ENCODE measurements at regions not wholly inside any gene's neighbourhood (a gene's known extent, or its start where the extent isn't known, plus 50 kb on each side); places are given as distances from the start of the nearest gene placed in this dataset.

DNA sequence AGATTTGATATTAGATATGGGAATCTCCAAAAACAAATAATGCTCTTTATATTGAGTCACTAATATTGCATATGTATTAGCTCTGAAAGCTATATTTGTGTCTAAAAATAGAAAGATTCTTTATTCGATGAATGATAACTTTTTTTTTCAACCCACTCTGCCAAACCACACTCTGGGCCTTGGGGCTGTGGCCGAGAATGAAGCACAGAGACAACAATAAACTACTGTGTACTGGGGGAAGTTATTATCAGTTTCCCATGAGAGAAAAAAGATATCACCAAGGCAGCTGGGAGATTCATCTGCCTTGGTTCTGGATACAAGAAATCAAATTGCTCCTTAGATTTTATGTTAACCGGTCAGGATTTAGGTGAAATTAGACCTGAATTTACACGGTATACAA, 762.2 kb downstream of the SUCLG1 start:
- Mint-ChIP-seq H3K36me3 (no peaks in the 10 kb centered on the region), H3K27ac (no peak overlapping the region), H3K9me3 (peaks cover 3 to 5% of the 10 kb centered on the region in 2 donors)
- no peak for DNase-seq (ENCODE audit: low spot score in 2 of 2)
- ATAC-seq: no peak

DNA sequence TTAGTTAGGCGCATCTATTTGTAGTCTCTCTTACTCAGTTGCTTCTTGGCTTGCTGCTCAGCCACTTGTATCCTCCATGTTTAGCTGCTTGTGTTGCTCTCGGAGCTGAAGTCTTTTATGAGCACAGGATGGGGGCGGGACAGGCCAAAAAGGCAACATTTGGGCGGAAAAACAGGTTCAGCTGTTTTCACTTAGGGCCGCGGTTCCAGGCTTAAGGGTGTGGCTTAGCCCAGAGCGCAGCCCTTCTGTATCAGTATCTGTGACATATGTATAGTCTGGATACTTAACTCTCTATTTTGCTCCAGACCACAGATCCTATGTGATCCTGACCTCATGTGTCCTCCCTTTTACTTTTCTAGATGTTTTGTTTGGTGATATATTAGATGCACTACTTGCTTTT, 763.5 kb downstream of the SUCLG1 start:
- Mint-ChIP-seq H3K9me3 (peaks cover 3 to 5% of the 10 kb centered on the region in 2 donors), H3K36me3 (no peaks in the 10 kb centered on the region), H3K27ac (no peak overlapping the region)
- no peak for DNase-seq (ENCODE audit: low spot score in 2 of 2)
- ATAC-seq: no peak

DNA sequence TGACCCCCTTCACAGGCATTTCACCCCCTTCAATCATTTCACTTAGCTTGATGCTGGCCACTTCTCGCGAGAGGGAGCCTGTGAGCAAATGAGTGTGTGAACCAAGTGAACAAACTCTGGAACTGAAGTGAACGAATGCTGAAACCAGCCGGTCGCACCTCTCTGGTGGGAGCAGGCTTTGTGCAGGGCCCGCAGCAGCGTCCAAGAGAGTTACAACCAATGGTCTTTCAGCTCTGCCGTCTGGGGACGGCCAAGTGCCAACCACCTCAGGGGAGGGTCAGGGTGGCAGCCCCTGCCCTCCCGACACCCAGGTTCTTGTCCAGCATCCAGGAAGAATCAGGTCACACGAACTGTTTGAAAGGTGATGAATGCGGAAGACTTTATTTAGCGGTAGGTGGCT, 764.0 kb downstream of the SUCLG1 start:
- peaks cover 3 to 5% of the 10 kb centered on the region in 2 donors for H3K9me3 Mint-ChIP-seq
- ATAC-seq: no peak
- no peak overlapping the region for H3K27ac Mint-ChIP-seq
- H3K36me3 Mint-ChIP-seq: no peaks in the 10 kb centered on the region
- DNase-seq (ENCODE audit: low spot score in 2 of 2): no peak

DNA sequence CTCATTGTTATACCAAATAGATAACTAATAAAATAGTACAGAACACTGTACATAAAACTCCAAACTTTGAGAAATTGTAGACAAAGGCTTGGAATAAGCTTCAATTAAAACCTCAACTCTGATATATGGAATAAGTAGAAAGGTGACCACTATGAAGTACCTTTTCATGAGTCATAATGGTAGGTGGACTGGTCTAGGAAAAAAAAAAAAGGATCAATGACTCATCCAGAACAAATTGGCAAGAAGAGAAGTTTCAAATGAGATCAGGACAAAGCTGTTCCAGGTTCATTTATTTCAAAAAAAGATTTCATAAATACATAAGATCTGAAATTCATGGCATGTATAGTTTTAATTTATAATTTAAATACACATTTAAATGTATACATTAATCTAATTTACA, 769.7 kb downstream of the SUCLG1 start:
- Mint-ChIP-seq H3K9me3 (peaks cover 0 to 3% of the 10 kb centered on the region in 2 donors), H3K36me3 (no peaks in the 10 kb centered on the region), H3K27ac (no peak overlapping the region)
- no peak for DNase-seq (ENCODE audit: low spot score in 2 of 2)
- no peak for ATAC-seq

DNA sequence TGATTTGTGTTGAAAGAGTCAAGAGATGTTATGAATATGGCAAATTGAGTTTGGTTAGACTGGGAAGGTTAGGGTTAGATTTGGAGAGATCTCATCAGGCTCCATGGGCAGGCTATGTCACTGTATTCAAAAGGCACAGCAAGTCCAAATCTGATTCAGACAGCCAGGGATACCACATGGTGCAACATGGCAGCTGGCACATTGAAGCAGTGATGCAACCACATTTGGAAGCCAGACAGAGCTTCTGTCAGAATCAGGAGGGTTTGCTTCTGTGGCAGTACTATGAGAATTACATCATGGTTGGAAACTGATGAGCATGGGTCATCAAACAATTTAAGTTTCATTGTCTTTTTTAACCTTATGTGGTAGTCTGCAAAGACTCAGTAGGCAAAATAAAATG, 772.2 kb downstream of the SUCLG1 start:
- Mint-ChIP-seq H3K9me3 (no peaks in the 10 kb centered on the region), H3K27ac (no peak overlapping the region), H3K36me3 (no peaks in the 10 kb centered on the region)
- DNase-seq (ENCODE audit: low spot score in 2 of 2) (no peak), ATAC-seq (no peak)

DNA sequence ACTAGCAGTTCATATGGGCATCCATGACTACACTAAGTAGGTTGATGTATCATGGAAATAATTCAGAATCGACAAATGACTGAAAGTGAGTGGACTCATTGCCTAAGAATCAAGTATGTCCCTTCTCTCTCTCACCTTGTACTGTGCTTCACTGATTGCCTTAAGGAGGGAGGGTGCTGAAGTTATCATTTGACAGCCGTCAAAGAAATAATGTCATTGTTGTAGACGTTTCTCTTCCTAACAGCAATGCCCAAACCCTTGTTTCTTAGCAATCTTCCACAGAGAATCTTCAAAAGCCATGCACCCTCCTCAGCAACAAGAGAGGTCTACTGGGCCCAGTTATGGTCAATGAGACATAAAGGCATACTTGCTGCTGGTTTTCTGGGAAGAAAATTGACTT, 785.0 kb downstream of the SUCLG1 start:
- ATAC-seq: no peak
- Mint-ChIP-seq H3K36me3 (no peaks in the 10 kb centered on the region), H3K27ac (no peak overlapping the region), H3K9me3 (peaks cover 18 to 25% of the 10 kb centered on the region in 2 donors)
- no peak for DNase-seq (ENCODE audit: low spot score in 2 of 2)

DNA sequence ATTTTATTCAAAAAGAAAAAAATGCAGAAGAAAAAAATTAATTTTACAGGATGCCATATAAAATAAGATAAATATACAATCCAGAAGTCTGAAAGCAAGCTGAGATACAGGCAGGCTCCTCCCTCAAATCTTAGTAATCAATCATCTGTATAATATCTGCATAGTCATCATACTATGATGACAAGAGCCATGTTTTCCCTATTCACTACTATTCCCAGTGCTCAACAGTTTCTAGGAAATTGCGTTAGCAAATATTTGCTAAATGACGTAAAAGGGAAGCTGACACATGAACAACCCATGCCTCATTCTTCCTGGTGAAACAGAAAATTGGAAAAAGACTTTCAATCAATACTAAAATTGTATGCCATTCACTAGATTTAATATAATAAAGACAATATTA, 793.2 kb downstream of the SUCLG1 start:
- ATAC-seq: no peak
- no peak overlapping the region for H3K27ac Mint-ChIP-seq

DNA sequence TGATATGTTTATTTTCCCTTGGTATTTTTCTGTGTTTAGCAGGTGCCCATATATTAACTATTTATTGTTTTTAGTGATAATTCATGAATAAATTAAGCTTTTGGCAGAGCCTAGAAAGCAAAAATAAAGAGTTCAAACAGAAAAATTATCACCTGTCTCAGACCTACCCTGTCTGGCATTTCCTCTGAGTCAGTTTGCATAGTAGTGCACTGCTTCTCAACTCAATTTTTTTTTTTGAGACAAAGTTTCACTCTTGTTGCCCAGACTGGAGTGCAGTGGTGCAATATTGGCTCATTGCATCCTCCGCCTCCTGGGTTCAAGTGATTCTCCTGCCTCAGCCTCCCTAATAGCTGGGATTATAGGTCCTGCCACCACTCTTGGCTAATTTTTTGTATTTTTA, 793.9 kb downstream of the SUCLG1 start:
- DNase-seq (ENCODE audit: low spot score in 2 of 2): no peak
- H3K27ac Mint-ChIP-seq: no peak overlapping the region
- no peak for ATAC-seq
- no peaks in the 10 kb centered on the region for H3K36me3 Mint-ChIP-seq
- H3K9me3 Mint-ChIP-seq: peaks cover 4% of the 10 kb centered on the region in 2 donors

More for the DNA sequence above, 793.2 kb downstream of the SUCLG1 start:
- Mint-ChIP-seq H3K36me3 (no peaks in the 10 kb centered on the region), H3K9me3 (peaks cover 2 to 4% of the 10 kb centered on the region in 2 donors)
- no peak for DNase-seq (ENCODE audit: low spot score in 2 of 2)

DNA sequence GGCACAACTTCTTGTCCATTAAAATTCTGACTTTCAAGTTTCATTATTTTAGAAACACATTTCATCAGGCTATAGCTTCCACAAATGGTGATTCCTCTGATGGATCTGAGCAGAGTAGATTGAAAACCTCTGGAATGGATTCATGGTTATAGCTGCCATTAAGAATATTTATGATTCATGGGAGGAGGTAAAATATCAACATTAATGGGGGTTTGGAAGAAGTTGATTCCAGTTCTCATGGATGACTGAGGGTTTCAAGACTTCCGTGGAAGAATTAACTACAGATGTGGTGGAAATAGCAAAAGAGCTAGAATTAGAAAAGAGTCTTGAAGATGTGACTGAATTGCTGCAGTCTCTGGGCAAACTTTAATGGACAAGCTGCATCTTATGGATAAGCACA, 797.4 kb downstream of the SUCLG1 start:
- H3K36me3 Mint-ChIP-seq: no peaks in the 10 kb centered on the region
- ATAC-seq (no peak), DNase-seq (ENCODE audit: low spot score in 2 of 2) (no peak)
- peaks cover 4% of the 10 kb centered on the region in 2 donors for H3K9me3 Mint-ChIP-seq
- H3K27ac Mint-ChIP-seq: no peak overlapping the region

DNA sequence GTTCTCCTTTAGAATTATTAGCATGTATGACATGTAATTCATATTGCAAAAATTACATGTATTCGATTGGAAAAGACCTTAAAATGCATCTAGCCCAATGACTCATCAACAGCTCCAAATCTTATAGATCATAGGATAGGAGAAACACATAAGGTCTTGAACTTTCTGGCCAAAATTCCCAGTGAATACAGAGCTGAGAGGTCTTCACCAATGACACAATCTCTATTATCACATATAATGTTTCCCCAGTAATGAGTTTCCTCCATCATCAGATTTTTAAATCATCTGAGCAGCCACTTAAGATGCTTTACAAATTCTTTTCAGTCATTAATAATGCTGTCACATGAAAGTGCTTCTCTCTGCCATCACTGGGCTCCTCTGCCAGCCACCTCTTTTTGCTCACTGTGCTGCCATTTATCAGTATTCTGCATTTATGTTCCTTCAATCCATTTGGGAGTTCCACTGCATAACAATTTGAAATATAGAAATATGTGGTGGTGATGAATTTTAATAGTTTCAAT, 804.9 kb downstream of the SUCLG1 start:
- Mint-ChIP-seq H3K9me3 (peaks cover 0 to 4% of the 10 kb centered on the region in 2 donors), H3K27ac (no peak overlapping the region), H3K36me3 (no peaks in the 10 kb centered on the region)
- DNase-seq (ENCODE audit: low spot score in 2 of 2) (no peak), ATAC-seq (no peak)

DNA sequence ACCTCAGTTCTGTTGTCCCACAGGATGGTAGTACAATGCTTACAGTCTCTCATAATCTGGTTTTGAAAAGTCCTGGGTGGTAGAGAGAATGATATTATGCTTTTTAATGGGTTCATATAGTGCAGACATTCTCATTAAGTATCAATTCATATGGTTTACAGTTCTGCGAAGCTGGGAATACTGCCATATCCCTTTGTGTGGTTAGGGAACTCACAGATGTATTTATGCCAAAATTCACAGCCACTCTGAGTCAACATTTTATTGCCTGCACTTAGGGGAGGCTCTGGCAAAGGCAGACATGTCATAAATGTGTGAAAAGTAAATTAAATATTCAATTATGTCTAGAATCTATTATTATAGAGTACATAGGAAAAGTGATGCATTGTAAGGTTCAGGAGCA, 808.2 kb downstream of the SUCLG1 start:
- Mint-ChIP-seq H3K27ac (no peak overlapping the region), H3K9me3 (peaks cover 0 to 4% of the 10 kb centered on the region in 2 donors), H3K36me3 (no peaks in the 10 kb centered on the region)
- DNase-seq (ENCODE audit: low spot score in 2 of 2) (no peak), ATAC-seq (no peak)

DNA sequence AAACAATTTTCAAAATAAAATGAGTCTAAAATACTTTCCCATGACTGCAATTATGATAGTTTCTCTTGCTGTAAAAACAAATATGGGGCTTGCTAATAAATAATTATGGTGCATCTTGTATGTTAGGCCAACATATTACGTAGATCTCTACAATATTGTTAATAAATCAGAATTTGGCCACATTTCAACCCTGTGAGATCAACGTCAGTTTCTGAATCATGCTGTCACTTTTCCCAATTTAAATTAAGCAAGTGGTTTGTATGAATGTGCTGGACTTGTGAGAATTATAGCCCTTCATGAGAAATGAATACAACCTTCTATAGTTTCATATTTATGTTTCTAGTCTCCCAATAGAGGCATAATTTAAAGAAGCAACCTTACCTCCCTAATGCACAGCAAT, 808.9 kb downstream of the SUCLG1 start:
- Mint-ChIP-seq H3K9me3 (peaks cover 0 to 4% of the 10 kb centered on the region in 2 donors), H3K27ac (no peak overlapping the region), H3K36me3 (no peaks in the 10 kb centered on the region)
- DNase-seq (ENCODE audit: low spot score in 2 of 2) (no peak), ATAC-seq (no peak)

DNA sequence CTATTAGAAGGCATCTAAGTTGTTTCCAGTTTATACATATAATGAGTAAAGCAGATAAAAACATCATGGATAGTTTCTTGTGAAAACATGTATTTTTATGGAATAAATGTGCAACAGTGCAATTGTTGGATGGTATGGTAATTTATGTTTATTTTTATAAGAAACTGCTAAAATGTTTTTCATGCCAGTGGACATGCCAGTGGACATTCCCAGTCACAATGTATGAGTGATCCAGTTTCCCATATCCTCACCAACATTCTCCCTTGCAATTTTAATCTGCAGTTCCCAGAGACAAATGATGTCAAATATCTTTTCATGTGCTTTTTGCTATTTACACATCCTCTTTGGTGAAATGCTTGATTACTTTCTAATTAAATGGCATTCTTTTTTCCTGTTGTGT, 818.6 kb downstream of the SUCLG1 start:
- no peak overlapping the region for H3K27ac Mint-ChIP-seq
- DNase-seq (ENCODE audit: low spot score in 2 of 2) (no peak), ATAC-seq (no peak)
- peaks cover 8 to 13% of the 10 kb centered on the region in 2 donors for H3K9me3 Mint-ChIP-seq
- H3K36me3 Mint-ChIP-seq: no peaks in the 10 kb centered on the region

DNA sequence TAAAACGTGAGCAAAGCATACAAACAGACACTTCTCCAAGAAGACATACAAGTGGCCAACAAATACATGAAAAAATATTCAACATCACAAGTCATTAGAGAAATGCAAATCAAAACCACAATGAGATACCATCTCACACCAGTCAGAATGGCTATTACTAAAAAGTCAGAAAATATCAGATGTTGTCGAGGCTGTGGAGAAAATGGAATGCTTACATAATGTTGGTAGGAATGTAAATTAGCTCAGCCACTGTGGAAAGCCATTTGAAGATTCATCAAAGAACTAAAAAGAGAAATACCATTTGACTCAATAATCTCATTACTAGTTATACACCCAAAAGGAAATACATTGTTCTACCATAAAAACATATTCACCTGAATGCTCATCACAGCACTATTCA, 825.7 kb downstream of the SUCLG1 start:
- DNase-seq (ENCODE audit: low spot score in 2 of 2) (no peak), ATAC-seq (no peak)
- Mint-ChIP-seq H3K27ac (no peak overlapping the region), H3K9me3 (peaks cover 4 to 9% of the 10 kb centered on the region in 2 donors), H3K36me3 (no peaks in the 10 kb centered on the region)

DNA sequence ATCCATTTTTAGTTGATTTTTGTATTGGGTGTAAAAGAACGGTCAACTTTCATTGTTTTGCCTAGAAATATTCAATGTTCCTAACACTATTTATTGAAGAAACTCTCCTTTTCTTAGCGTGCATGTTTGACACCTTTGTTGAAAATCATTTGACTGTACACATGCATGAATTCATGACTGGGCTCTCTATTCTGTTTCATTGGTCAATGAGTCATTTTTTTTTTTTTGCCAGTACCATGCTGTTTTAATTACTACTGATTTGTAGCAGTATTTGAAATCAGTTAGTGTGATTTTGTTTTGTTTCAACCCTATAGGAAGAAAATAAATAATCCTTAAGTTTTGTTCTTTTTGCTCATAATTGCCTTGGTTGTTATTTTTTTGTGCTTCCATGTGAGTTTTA, 828.7 kb downstream of the SUCLG1 start:
- H3K36me3 Mint-ChIP-seq: no peaks in the 10 kb centered on the region
- H3K9me3 Mint-ChIP-seq: peaks cover 10 to 11% of the 10 kb centered on the region in 2 donors
- DNase-seq (ENCODE audit: low spot score in 2 of 2) (no peak), ATAC-seq (no peak)
- H3K27ac Mint-ChIP-seq: no peak overlapping the region

DNA sequence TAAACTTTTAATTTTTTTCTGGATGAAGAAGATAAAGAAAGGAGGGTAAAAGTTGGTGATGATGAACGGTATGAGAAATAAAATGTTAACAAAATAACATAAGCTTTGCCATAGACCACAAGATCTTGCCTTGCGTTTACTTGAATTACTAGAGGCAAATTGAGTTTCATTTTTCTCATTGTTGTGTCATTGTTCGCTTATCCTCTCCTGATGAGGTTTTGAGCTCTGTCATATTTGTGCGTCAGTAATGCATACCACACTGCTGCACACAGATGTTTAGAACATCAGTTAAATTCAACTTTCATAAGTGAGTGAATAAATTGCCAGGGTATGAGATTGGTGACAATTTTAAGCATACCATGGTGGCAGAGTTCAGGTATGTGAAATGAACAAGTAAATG, 843.6 kb downstream of the SUCLG1 start:
- no peak overlapping the region for H3K27ac Mint-ChIP-seq
- no peaks in the 10 kb centered on the region for H3K36me3 Mint-ChIP-seq
- DNase-seq (ENCODE audit: low spot score in 2 of 2) (no peak), ATAC-seq (no peak)
- H3K9me3 Mint-ChIP-seq: peaks cover 21 to 22% of the 10 kb centered on the region in 2 donors

DNA sequence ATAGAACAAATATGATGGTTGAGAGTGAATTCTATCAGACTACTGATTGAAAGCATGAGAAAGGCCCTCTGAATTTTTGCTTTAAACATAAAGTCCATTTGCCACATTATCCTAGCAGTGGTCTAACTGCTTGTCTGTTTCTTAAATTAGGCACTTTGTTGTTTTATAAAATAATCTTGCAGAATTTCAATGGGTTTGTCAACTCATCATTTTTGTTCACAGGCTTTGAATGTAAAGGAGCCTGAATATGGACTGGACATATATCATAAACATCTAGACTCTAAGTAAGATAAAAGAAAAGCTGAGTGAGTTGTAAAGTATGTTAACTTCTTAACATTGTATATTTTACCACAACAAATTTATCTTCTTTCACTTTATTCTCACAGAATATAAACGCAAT, 845.9 kb downstream of the SUCLG1 start:
- peaks cover 9 to 12% of the 10 kb centered on the region in 2 donors for H3K9me3 Mint-ChIP-seq
- DNase-seq (ENCODE audit: low spot score in 2 of 2): no peak
- ATAC-seq: no peak
- no peaks in the 10 kb centered on the region for H3K36me3 Mint-ChIP-seq
- no peak overlapping the region for H3K27ac Mint-ChIP-seq

DNA sequence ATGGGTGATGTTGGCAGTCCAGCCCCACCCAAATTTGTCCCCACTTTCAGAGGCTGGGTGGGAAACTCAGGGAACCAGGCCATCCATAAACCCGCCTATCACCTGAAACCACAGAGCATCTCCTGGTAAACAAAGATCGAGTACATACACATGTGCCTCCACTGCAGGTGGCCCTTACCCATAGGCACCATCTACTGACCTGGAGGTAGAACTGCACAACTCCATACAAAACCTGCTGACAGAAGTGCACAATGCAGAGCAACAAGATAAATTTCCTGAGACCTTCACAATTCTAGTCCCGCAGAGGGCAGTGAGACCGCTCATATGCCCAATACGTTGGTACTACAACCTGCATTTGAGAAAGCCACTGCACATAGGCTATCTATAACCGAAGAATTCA, 856.3 kb downstream of the SUCLG1 start:
- peaks cover 20 to 22% of the 10 kb centered on the region in 2 donors for H3K9me3 Mint-ChIP-seq
- no peak overlapping the region for H3K27ac Mint-ChIP-seq
- H3K36me3 Mint-ChIP-seq: no peaks in the 10 kb centered on the region
- DNase-seq (ENCODE audit: low spot score in 2 of 2) (no peak), ATAC-seq (no peak)

All from activated naive CD4-positive, alpha-beta T cell treated with anti-CD3 and anti-CD28 coated beads, Interleukin-2, amount 50 U/mL, for 72 hours (primary cell).